ENCODE measurements at regions not wholly inside any gene's neighbourhood (a gene's known extent, or its start where the extent isn't known, plus 50 kb on each side); places are given as distances from the start of the nearest gene placed in this dataset.

- Histone ChIP-seq H3K36me3 (no peaks in the 10 kb centered on the region), H3K27me3 (ENCODE audit: insufficient read depth, low read depth, severe bottlenecking) (peaks cover 25% of the 10 kb centered on the region), H3K9me3 (ENCODE audit: severe bottlenecking) (no peaks in the 10 kb centered on the region), H3K4me3 (ENCODE audit: low read depth, low read length) (no peak overlapping the region), H3K27ac (no peak overlapping the region)
- no peak for DNase-seq
- no peak for TF ChIP-seq CTCF (IDR thresholded peaks at IDR 0.05; ENCODE audit: low read depth, low read length)
Observed at GRCh38 chr5:161786686-161787085, 61.2 kb upstream of the GABRA1 start.

- TF ChIP-seq CTCF (IDR thresholded peaks at IDR 0.05; ENCODE audit: low read depth, low read length), result no peak
- H3K27ac ChIP-seq, result no peak overlapping the region
- H3K27me3 ChIP-seq (ENCODE audit: insufficient read depth, low read depth, severe bottlenecking), result peaks cover 52% of the 10 kb centered on the region
- H3K4me3 ChIP-seq (ENCODE audit: low read depth, low read length), result no peak overlapping the region
- H3K9me3 ChIP-seq (ENCODE audit: severe bottlenecking), result no peaks in the 10 kb centered on the region
- no peaks in the 10 kb centered on the region for H3K36me3 ChIP-seq
- no peak for DNase-seq
Observed at GRCh38 chr5:161790926-161791325, 57.0 kb upstream of the GABRA1 start.
